Endothelial cell of umbilical vein (primary cell): ENCODE measurements at regions not wholly inside any gene's neighbourhood (a gene's known extent, or its start where the extent isn't known, plus 50 kb on each side); places are given as distances from the start of the nearest gene placed in this dataset.

Experiments used
- BruUV-seq: library from RNA; stranded (reverse); fragments of 400-500 nt; replicated peaks from 2 replicates; lab custom pipeline; 2021; lab: Mats Ljungman, UMichigan
- CTCF ChIA-PET: fragments of 300-600, 350-600 bp; sonication (Branson Sonifier 250); formaldehyde crosslinking; loops from one replicate; lab custom pipeline; 2021; ENCODE audit warnings: antibody characterized with exemption, inconsistent platforms; lab: Charles Lee
- POLR2A ChIA-PET: fragments of 300-600, 350-600 bp; sonication (Branson Sonifier 250); formaldehyde crosslinking; loops from one replicate; lab custom pipeline; 2021; ENCODE audit warnings: antibody characterized with exemption, inconsistent platforms; lab: Charles Lee
- DNase-seq: peaks from one replicate; pipeline ENCODE4 v3.0.0-alpha.2; 2011; ENCODE audit warnings: low read depth, low spot score
- FAIRE-seq: peaks from 2 replicates; lab custom pipeline; 2011; peaks lifted over from hg19 to GRCh38; lab: Jason Lieb, UNC
- H2AFZ ChIP-seq: 2 replicates; pipeline ENCODE4 v1.6.0; 2012; ENCODE audit warnings: low read depth, low read length, control low read depth, inconsistent platforms
- H3K27ac ChIP-seq: 2 replicates; pipeline ENCODE4 v1.5.1; 2011; ENCODE audit warnings: low read depth, mild to moderate bottlenecking, control low read depth, low read length, moderate library complexity; ENCODE audit not compliant: insufficient read depth
- H3K27me3 ChIP-seq, 2 experiments: 2 replicates each; pipeline versions ENCODE4 v1.6.0 to v1.6.1; 2011; ENCODE audit warnings: low read length in 2 of 2, mixed read lengths in 1 of 2; ENCODE audit not compliant: control insufficient read depth in 2 of 2, insufficient read depth in 2 of 2
- H3K36me3 ChIP-seq, 2 experiments: 2 replicates in 1 of 2; 3 replicates in 1 of 2; pipeline ENCODE4 v1.5.1; 2011; ENCODE audit warnings: low read length in 2 of 2, mild to moderate bottlenecking in 1 of 2, moderate library complexity in 1 of 2; ENCODE audit not compliant: control insufficient read depth in 2 of 2, insufficient read depth in 2 of 2; ENCODE audit errors: extremely low read depth in 1 of 2
- H3K4me1 ChIP-seq: 3 replicates; pipeline ENCODE4 v1.5.1; 2011; ENCODE audit warnings: mild to moderate bottlenecking, low read length; ENCODE audit not compliant: control insufficient read depth, insufficient read depth; ENCODE audit errors: extremely low read depth
- H3K4me2 ChIP-seq: 2 replicates; pipeline ENCODE4 v1.6.1; 2011; ENCODE audit warnings: low read length, control low read depth, mixed read lengths; ENCODE audit not compliant: insufficient read depth
- H3K4me3 ChIP-seq, 3 experiments: fragments of 200-600 bp in 1 of 3; sonication (generic), shearing (Covaris generic) in 1 of 3; replicated peaks in 1 of 3; 2 replicates each; pipeline ENCODE4 v1.5.1; 2011 to 2016; ENCODE audit warnings: control low read depth in 3 of 3, low read length in 3 of 3, mild to moderate bottlenecking in 2 of 3, inconsistent platforms in 1 of 3, low read depth in 1 of 3, moderate library complexity in 1 of 3; ENCODE audit not compliant: insufficient read depth in 1 of 3
- H3K79me2 ChIP-seq: 2 replicates; pipeline ENCODE4 v1.6.0; 2012; ENCODE audit warnings: low read length, inconsistent platforms; ENCODE audit not compliant: control insufficient read depth, insufficient read depth
- H3K9ac ChIP-seq: replicated peaks from 2 replicates; pipeline ENCODE3; 2011; ENCODE audit warnings: low read length, control low read depth; ENCODE audit not compliant: insufficient read depth; ENCODE audit errors: extremely low read depth
- H3K9me1 ChIP-seq: replicated peaks from 3 replicates; pipeline ENCODE4 v1.6.0; 2011; ENCODE audit warnings: mild to moderate bottlenecking, low read length; ENCODE audit not compliant: control insufficient read depth, insufficient read depth; ENCODE audit errors: extremely low read depth
- H3K9me3 ChIP-seq: replicated peaks from 2 replicates; pipeline ENCODE4 v1.5.1; 2012; ENCODE audit warnings: low read length, inconsistent platforms; ENCODE audit not compliant: control insufficient read depth, insufficient read depth
- H4K20me1 ChIP-seq: replicated peaks from 2 replicates; pipeline ENCODE3; 2011; ENCODE audit warnings: mild to moderate bottlenecking, low read length; ENCODE audit not compliant: control insufficient read depth, insufficient read depth; ENCODE audit errors: extremely low read depth
- EZH2 ChIP-seq: IDR thresholded peaks from 2 replicates; pipeline ENCODE4 v1.6.1; 2012; ENCODE audit warnings: borderline replicate concordance, low read depth, mild to moderate bottlenecking, moderate library complexity, low read length, inconsistent platforms; ENCODE audit not compliant: severe bottlenecking
- FOS ChIP-seq: IDR thresholded peaks from 2 replicates; pipeline ENCODE4 v1.6.1; 2011; ENCODE audit warnings: mild to moderate bottlenecking, low read length, moderate library complexity, borderline replicate concordance; ENCODE audit not compliant: insufficient read depth
- GATA2 ChIP-seq: IDR thresholded peaks from 2 replicates; pipeline ENCODE4 v1.7.0; 2011; ENCODE audit warnings: low read depth, mild to moderate bottlenecking, moderate library complexity, mixed read lengths, low read length; ENCODE audit not compliant: insufficient read length, insufficient read depth
- JUN ChIP-seq: IDR thresholded peaks from 2 replicates; pipeline ENCODE4 v1.6.1; 2011; ENCODE audit warnings: borderline replicate concordance, low read depth; ENCODE audit not compliant: insufficient read length, insufficient read depth
- MYC ChIP-seq: IDR thresholded peaks from one replicate; pipeline ENCODE4 v1.6.1; 2011; ENCODE audit warnings: mild to moderate bottlenecking, low read depth, low read length
- POLR2A ChIP-seq: IDR thresholded peaks from 2 replicates; pipeline ENCODE4 v1.6.1; 2012; ENCODE audit warnings: low read depth, mild to moderate bottlenecking, control low read depth, low read length
- POLR2AphosphoS5 ChIP-seq: IDR thresholded peaks from 2 replicates; pipeline ENCODE4 v1.6.1; 2012; ENCODE audit warnings: low read depth, mild to moderate bottlenecking, control low read depth, low read length, moderate library complexity; ENCODE audit not compliant: insufficient read depth
- dilution Hi-C: fragments of 300-500 bp; cut with MboI; formaldehyde crosslinking; loops from one replicate; pipeline ENCODE4 v1.15.0; 2019; ENCODE audit warnings: low sequenced_read_pairs; ENCODE audit not compliant: extremely low pct_ligation_motif_present
- intact Hi-C: fragments of 100-400 bp; cut with micrococcal nuclease; formaldehyde crosslinking; loops from one replicate; pipeline ENCODE4 v1.10.0; 2022
- TF ChIP-seq, protein P1 (sequence below), 2 donors: IDR thresholded peaks; 1 replicate in 1 of 2; 2 replicates in 1 of 2; pipeline ENCODE4 v1.5.1; 2011; ENCODE audit warnings: low read length in 2 of 2, mild to moderate bottlenecking in 2 of 2, moderate library complexity in 2 of 2, control low read depth in 1 of 2, inconsistent platforms in 1 of 2, low read depth in 1 of 2; ENCODE audit not compliant: insufficient read depth in 1 of 2; ENCODE audit errors: extremely low read depth in 1 of 2
- TF ChIP-seq, protein P2 (sequence below): IDR thresholded peaks from 2 replicates; pipeline ENCODE4 v1.6.1; 2011; ENCODE audit not compliant: insufficient read depth, insufficient read length

DNA sequence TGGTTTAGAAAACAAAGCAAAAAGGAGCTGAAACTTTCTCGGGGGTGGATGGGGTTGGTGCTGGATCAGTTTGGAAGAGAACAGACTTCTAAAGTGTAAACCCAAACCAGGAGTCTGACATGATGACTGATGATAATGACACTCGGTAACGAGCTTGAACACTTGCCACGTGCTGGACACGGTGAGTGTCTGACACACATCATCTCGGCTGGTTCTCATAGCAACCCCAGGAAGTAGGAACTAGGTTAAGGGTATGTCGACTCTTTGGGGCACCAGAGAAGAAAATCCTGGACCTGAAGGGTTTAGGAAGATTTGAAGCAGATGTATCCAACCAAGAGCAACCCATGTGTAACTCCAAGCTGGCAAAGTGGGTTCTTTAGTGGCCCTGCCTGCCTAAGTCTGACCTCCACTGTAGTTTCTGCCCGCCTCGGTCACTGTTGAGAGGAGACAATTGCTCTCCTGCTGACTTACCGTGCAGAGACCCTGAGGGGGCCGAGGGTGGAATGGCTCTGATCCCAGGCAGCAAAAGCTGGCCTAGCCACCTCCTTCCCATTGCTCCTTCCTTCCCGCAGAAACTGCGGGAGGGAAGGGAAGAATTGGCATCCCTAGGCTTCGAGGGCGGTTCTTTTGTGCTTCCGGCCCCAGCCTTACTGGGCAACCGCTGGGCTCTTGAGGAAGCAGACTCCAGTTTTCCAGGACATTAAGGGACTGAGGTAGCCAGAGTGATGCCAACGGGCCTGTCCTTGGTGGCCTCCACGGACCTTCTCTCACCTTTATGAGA is 156.0 kb downstream of the TOMM20 start:
- Histone ChIP-seq H3K4me3 (no peak overlapping the region), H3K9me3 (no peaks in the 10 kb centered on the region), H3K27ac (no peak overlapping the region), H4K20me1 (no peaks in the 10 kb centered on the region), H2AFZ (no peak overlapping the region), H3K9me1 (no peaks in the 10 kb centered on the region), H3K4me2 (no peak overlapping the region), H3K9ac (no peak overlapping the region), H3K36me3 (no peaks in the 10 kb centered on the region), H3K4me1 (peaks cover 34% of the 10 kb centered on the region), H3K79me2 (no peaks in the 10 kb centered on the region), H3K27me3 (no peaks in the 10 kb centered on the region)
- dilution Hi-C loops (no loop called here), intact Hi-C loops (no loop called here)
- DNase-seq = no peak
- no TSS peak for BruUV-seq
- CTCF ChIA-PET = interaction anchor here (2.5 kb wide), 1 partner anchor 8 kb away, joined by 8 read pairs; no protein-coding TSS in a partner anchor
- FAIRE-seq = no peak
- POLR2A ChIA-PET = no interaction called here
- TF ChIP-seq, protein P1, sequence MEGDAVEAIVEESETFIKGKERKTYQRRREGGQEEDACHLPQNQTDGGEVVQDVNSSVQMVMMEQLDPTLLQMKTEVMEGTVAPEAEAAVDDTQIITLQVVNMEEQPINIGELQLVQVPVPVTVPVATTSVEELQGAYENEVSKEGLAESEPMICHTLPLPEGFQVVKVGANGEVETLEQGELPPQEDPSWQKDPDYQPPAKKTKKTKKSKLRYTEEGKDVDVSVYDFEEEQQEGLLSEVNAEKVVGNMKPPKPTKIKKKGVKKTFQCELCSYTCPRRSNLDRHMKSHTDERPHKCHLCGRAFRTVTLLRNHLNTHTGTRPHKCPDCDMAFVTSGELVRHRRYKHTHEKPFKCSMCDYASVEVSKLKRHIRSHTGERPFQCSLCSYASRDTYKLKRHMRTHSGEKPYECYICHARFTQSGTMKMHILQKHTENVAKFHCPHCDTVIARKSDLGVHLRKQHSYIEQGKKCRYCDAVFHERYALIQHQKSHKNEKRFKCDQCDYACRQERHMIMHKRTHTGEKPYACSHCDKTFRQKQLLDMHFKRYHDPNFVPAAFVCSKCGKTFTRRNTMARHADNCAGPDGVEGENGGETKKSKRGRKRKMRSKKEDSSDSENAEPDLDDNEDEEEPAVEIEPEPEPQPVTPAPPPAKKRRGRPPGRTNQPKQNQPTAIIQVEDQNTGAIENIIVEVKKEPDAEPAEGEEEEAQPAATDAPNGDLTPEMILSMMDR (IDR thresholded peaks at IDR 0.05; ENCODE audit: extremely low read depth in 1 of 2, insufficient read depth in 1 of 2, low read depth in 1 of 2, low read length in 2 of 2) = no peak
- TF ChIP-seq, protein P2, sequence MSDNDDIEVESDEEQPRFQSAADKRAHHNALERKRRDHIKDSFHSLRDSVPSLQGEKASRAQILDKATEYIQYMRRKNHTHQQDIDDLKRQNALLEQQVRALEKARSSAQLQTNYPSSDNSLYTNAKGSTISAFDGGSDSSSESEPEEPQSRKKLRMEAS = no peak
- no peak for TF ChIP-seq JUN
- TF ChIP-seq FOS = no peak
- no peak for TF ChIP-seq EZH2
- no peak for TF ChIP-seq GATA2
- no peak for TF ChIP-seq POLR2AphosphoS5
- TF ChIP-seq MYC = no peak
- TF ChIP-seq POLR2A = no peak
